Glutamatergic neuron (in vitro differentiated cells): ENCODE measurements at regions not wholly inside any gene's neighbourhood (a gene's known extent, or its start where the extent isn't known, plus 50 kb on each side); places are given as distances from the start of the nearest gene placed in this dataset.

Experiments
- DNase-seq: peaks from one replicate; pipeline ENCODE4 v3.0.0; 2022
- H3K27ac Mint-ChIP-seq: one replicate; pipeline ENCODE4 v1.8.0; 2020; ENCODE audit warnings: mild to moderate bottlenecking, mixed read lengths, inconsistent platforms; ENCODE audit not compliant: unreplicated experiment
- H3K27me3 Mint-ChIP-seq: one replicate; pipeline ENCODE4 v1.8.0; 2020; ENCODE audit warnings: mild to moderate bottlenecking, moderate library complexity, mixed read lengths, inconsistent platforms; ENCODE audit not compliant: unreplicated experiment
- H3K36me3 Mint-ChIP-seq: one replicate; pipeline ENCODE4 v1.8.0; 2020; ENCODE audit warnings: mild to moderate bottlenecking, mixed read lengths, inconsistent platforms; ENCODE audit not compliant: unreplicated experiment
- H3K4me1 Mint-ChIP-seq: one replicate; pipeline ENCODE4 v1.8.0; 2020; ENCODE audit warnings: mild to moderate bottlenecking, low read depth, mixed read lengths, inconsistent platforms; ENCODE audit not compliant: unreplicated experiment
- H3K4me3 Mint-ChIP-seq: one replicate; pipeline ENCODE4 v1.8.0; 2020; ENCODE audit warnings: mild to moderate bottlenecking, mixed read lengths, inconsistent platforms; ENCODE audit not compliant: unreplicated experiment
- H3K9me3 Mint-ChIP-seq: one replicate; pipeline ENCODE4 v1.8.0; 2020; ENCODE audit warnings: mild to moderate bottlenecking, moderate library complexity, mixed read lengths, inconsistent platforms; ENCODE audit not compliant: unreplicated experiment
- TF ChIP-seq, protein P1 (sequence below): fragments of 200-600 bp; sonication (generic); IDR thresholded peaks from one replicate; pipeline ENCODE4 v1.5.0; 2021; ENCODE audit not compliant: partially characterized antibody, unreplicated experiment

DNA sequence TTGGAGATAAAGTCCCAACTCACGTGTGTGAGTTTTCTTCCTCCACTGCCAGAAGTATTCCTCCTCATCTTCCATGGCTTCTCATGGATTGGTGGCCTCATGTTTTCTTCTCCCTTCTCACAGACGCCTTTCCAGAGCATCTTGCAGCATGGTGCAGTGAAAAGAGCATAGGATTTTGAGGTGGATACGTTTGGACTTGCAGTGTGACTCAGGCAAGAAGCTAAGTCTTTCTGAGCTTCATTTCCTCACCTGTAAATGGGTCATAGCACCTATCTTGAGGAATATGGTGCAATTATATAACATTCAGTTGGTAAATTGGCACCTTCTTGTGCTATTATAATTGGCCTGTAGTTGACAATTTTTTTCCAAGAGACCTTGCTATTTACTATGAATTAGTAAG, 247.6 kb downstream of the RDH14 start:
- no peak for DNase-seq
- no peaks in the 10 kb centered on the region for H3K4me1 Mint-ChIP-seq
- H3K9me3 Mint-ChIP-seq = no peaks in the 10 kb centered on the region
- no peak overlapping the region for H3K4me3 Mint-ChIP-seq
- H3K27me3 Mint-ChIP-seq = no peaks in the 10 kb centered on the region
- TF ChIP-seq, protein P1, sequence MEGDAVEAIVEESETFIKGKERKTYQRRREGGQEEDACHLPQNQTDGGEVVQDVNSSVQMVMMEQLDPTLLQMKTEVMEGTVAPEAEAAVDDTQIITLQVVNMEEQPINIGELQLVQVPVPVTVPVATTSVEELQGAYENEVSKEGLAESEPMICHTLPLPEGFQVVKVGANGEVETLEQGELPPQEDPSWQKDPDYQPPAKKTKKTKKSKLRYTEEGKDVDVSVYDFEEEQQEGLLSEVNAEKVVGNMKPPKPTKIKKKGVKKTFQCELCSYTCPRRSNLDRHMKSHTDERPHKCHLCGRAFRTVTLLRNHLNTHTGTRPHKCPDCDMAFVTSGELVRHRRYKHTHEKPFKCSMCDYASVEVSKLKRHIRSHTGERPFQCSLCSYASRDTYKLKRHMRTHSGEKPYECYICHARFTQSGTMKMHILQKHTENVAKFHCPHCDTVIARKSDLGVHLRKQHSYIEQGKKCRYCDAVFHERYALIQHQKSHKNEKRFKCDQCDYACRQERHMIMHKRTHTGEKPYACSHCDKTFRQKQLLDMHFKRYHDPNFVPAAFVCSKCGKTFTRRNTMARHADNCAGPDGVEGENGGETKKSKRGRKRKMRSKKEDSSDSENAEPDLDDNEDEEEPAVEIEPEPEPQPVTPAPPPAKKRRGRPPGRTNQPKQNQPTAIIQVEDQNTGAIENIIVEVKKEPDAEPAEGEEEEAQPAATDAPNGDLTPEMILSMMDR = no peak
- no peak overlapping the region for H3K27ac Mint-ChIP-seq
- H3K36me3 Mint-ChIP-seq = no peaks in the 10 kb centered on the region

GRCh38 chr2:18311420-18312195, 248.8 kb downstream of the RDH14 start:
- Mint-ChIP-seq H3K4me3 (no peak overlapping the region), H3K4me1 (no peaks in the 10 kb centered on the region), H3K9me3 (no peaks in the 10 kb centered on the region), H3K27me3 (no peaks in the 10 kb centered on the region), H3K36me3 (no peaks in the 10 kb centered on the region), H3K27ac (no peak overlapping the region)
- DNase-seq = no peak
- TF ChIP-seq, protein P1 = no peak

- H3K9me3 Mint-ChIP-seq = no peaks in the 10 kb centered on the region
- H3K27ac Mint-ChIP-seq = no peak overlapping the region
- DNase-seq = no peak
- no peak overlapping the region for H3K4me3 Mint-ChIP-seq
- TF ChIP-seq, protein P1 = no peak
- H3K4me1 Mint-ChIP-seq = no peaks in the 10 kb centered on the region
- no peaks in the 10 kb centered on the region for H3K27me3 Mint-ChIP-seq
- H3K36me3 Mint-ChIP-seq = no peaks in the 10 kb centered on the region
These were observed 250.8 kb downstream of the RDH14 start for GRCh38 chr2:18309627-18310026.

- TF ChIP-seq, protein P1 = no peak
- Mint-ChIP-seq H3K27me3 (no peaks in the 10 kb centered on the region), H3K4me1 (no peaks in the 10 kb centered on the region), H3K36me3 (no peaks in the 10 kb centered on the region), H3K4me3 (no peak overlapping the region), H3K9me3 (no peaks in the 10 kb centered on the region), H3K27ac (no peak overlapping the region)
- no peak for DNase-seq
These were observed 251.3 kb downstream of the RDH14 start for GRCh38 chr2:18309188-18309587.

- no peaks in the 10 kb centered on the region for H3K36me3 Mint-ChIP-seq
These were observed 255.6 kb downstream of the RDH14 start for GRCh38 chr2:18304849-18305248.

More at GRCh38 chr2:18304849-18305248, 255.6 kb downstream of the RDH14 start:
- H3K27me3 Mint-ChIP-seq = no peaks in the 10 kb centered on the region
- no peak overlapping the region for H3K4me3 Mint-ChIP-seq
- no peak overlapping the region for H3K27ac Mint-ChIP-seq
- no peaks in the 10 kb centered on the region for H3K9me3 Mint-ChIP-seq
- H3K4me1 Mint-ChIP-seq = peaks cover 4% of the 10 kb centered on the region
- TF ChIP-seq, protein P1 = no peak
- no peak for DNase-seq
